HUES48 (cell line): ENCODE measurements at regions not wholly inside any gene's neighbourhood (a gene's known extent, or its start where the extent isn't known, plus 50 kb on each side); places are given as distances from the start of the nearest gene placed in this dataset.

Source experiments
- H3K27ac ChIP-seq: one replicate; pipeline ENCODE4 v1.7.0; 2013; ENCODE audit warnings: low read depth, low read length, inconsistent platforms
- H3K27me3 ChIP-seq: 2 replicates; pipeline ENCODE4 v1.6.1; 2013; ENCODE audit warnings: mild to moderate bottlenecking, low read length; ENCODE audit not compliant: control insufficient read depth, insufficient read depth
- H3K36me3 ChIP-seq: 2 replicates; pipeline ENCODE4 v1.6.1; 2013; ENCODE audit warnings: low read length; ENCODE audit not compliant: control insufficient read depth, insufficient read depth
- H3K4me1 ChIP-seq: 2 replicates; pipeline ENCODE4 v1.6.1; 2013; ENCODE audit warnings: mild to moderate bottlenecking, low read length; ENCODE audit not compliant: control insufficient read depth, insufficient read depth
- H3K4me3 ChIP-seq: 2 replicates; pipeline ENCODE4 v1.5.1; 2013; ENCODE audit warnings: mild to moderate bottlenecking, low read depth, low read length
- H3K9ac ChIP-seq: 2 replicates; pipeline ENCODE4 v1.6.1; 2013; ENCODE audit warnings: mild to moderate bottlenecking, low read depth, low read length, moderate library complexity
- H3K9me3 ChIP-seq: 2 replicates; pipeline ENCODE4 v1.6.1; 2013; ENCODE audit warnings: low read length; ENCODE audit not compliant: control insufficient read depth, insufficient read depth

GRCh38 chr7:124276005-124276622 is 243.2 kb upstream of the TMEM229A start:
- no peak overlapping the region for H3K4me3 ChIP-seq
- H3K27ac ChIP-seq: peak overlapping the region; percentile 44
- no peaks in the 10 kb centered on the region for H3K36me3 ChIP-seq
- no peak overlapping the region for H3K9ac ChIP-seq
- peaks cover 8% of the 10 kb centered on the region for H3K4me1 ChIP-seq
- H3K9me3 ChIP-seq: no peaks in the 10 kb centered on the region
- no peaks in the 10 kb centered on the region for H3K27me3 ChIP-seq

DNA sequence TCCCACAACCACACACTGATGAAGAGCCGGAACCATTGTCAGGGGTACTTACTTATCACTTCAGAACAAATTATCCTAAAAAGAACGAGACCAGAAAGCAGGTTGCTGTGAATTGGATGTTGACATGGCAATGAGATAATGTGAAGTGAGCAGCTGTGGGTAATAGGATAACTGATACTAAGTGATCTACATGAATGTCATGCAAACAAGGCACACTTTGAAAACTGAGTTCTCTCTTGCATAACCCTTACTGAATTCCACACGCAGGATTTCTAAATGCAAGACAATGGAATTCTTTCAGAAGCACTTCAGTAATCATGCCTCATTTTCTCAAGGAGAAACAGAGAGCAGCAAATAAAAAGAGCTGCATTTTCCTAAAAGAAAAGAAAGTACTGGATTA is 242.5 kb upstream of the TMEM229A start:
- H3K36me3 ChIP-seq: no peaks in the 10 kb centered on the region
- peak overlapping the region; percentile 44 for H3K27ac ChIP-seq
- H3K9me3 ChIP-seq: no peaks in the 10 kb centered on the region
- no peak overlapping the region for H3K9ac ChIP-seq
- no peaks in the 10 kb centered on the region for H3K27me3 ChIP-seq
- H3K4me3 ChIP-seq: no peak overlapping the region
- H3K4me1 ChIP-seq: peaks cover 8% of the 10 kb centered on the region

DNA sequence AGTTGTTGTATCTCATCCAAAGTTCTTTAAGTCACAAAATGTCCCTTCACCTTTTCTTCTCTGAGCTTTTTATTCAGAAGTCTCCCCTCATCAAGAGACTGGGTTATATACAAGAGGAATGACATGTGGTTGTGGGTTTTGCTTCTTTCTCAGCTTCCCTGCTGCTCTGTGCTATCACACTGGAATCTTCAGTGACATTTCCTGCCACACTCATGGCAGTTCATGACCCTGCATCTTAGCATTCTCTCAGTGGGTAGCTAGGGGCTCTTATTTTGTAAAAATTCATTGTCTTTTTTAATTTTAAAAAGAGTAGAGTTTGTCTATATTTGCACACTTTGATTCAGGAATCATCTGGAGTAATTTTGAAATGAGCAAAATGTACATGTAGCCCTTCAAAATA is 236.9 kb upstream of the TMEM229A start:
- Histone ChIP-seq H3K27ac (no peak overlapping the region), H3K4me1 (peaks cover 4% of the 10 kb centered on the region), H3K9ac (no peak overlapping the region), H3K27me3 (no peaks in the 10 kb centered on the region), H3K9me3 (no peaks in the 10 kb centered on the region), H3K36me3 (no peaks in the 10 kb centered on the region), H3K4me3 (no peak overlapping the region)

DNA sequence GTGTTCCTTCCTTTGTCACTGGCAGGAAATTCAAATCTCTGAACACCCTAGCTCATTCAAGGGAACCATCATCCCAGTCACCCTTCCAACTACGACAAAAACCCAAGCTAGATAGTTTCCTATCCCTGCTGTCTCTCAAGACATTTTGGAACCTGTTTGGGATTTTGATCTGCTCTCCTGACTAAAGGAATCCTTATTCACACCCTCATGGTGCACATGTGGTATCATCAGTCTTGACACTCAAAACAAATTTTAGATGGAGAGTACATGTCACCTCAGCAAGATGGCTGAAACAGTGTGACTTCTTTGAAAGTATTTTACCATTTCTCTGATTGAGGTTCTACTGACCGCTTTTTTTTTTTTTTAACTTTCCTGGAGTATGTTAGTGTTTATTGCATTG is 234.3 kb upstream of the TMEM229A start:
- H3K27me3 ChIP-seq: no peaks in the 10 kb centered on the region; the same call in 1 of the 2 replicates
- no peak overlapping the region for H3K4me3 ChIP-seq
- no peaks in the 10 kb centered on the region for H3K36me3 ChIP-seq
- H3K4me1 ChIP-seq: peaks cover 30% of the 10 kb centered on the region
- H3K9ac ChIP-seq: no peak overlapping the region
- no peaks in the 10 kb centered on the region for H3K9me3 ChIP-seq
- no peak overlapping the region for H3K27ac ChIP-seq

DNA sequence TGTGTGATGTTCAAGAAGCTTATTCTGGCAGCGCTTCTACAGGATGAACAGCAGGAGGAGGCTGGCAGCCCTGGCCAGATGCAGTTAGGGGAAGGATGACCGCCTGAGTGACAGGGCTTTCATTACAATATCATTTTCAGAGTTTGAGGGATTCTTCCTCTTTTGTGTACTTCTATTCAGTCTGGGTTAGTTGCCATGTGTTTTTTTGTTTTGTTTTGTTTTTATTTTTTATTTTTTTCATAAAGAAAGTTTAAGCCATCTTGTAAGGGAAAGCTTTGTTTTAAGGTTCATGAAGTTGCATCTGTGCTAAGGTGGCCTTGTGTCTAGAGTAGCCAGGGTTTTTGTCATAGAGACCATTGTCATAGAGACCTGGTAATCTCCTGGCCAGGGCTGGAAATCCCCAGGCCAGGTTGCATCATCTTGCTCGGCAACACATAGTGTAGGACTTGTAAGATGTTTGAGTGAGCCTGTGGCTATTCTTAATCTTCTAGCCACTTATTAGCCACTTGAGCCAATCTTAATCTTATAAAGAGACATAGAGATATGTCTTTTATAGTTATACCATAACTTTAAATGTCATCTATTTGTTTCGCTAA is 230.5 kb upstream of the TMEM229A start:
- Histone ChIP-seq H3K9me3 (no peaks in the 10 kb centered on the region), H3K27me3 (no peaks in the 10 kb centered on the region; the same call in 1 of the 2 replicates), H3K4me1 (peaks cover 44% of the 10 kb centered on the region), H3K36me3 (no peaks in the 10 kb centered on the region), H3K4me3 (no peak overlapping the region), H3K9ac (no peak overlapping the region), H3K27ac (peak overlapping the region; percentile 30)

DNA sequence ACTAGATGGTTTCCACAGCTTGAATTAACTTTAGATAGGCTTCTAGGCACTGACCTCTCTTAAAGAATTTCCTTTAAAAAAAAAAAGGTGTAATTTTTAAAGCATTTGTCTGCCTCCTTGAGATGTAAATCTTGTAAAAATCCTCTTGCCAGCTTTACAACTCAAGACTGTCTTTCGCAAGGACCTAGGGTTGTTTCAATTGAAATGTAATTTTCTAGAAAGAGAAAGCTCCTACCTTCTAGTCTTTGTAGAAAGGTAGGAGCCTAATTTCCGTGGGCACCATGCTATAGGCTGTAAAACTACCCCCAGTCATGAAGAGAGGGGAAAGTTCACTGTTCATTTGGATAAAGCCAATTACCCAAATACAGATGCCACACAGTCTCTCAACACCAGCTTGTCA is 228.8 kb upstream of the TMEM229A start:
- Histone ChIP-seq H3K4me3 (no peak overlapping the region), H3K4me1 (peaks cover 44% of the 10 kb centered on the region), H3K27me3 (no peaks in the 10 kb centered on the region; the same call in 1 of the 2 replicates), H3K36me3 (no peaks in the 10 kb centered on the region), H3K27ac (peak overlapping the region; percentile 44), H3K9me3 (no peaks in the 10 kb centered on the region), H3K9ac (no peak overlapping the region)

- H3K9ac ChIP-seq: no peak overlapping the region
- no peaks in the 10 kb centered on the region for H3K9me3 ChIP-seq
- no peaks in the 10 kb centered on the region for H3K36me3 ChIP-seq
- no peaks in the 10 kb centered on the region; the same call in 1 of the 2 replicates for H3K27me3 ChIP-seq
- no peak overlapping the region for H3K4me3 ChIP-seq
- H3K27ac ChIP-seq: no peak overlapping the region
- H3K4me1 ChIP-seq: peaks cover 20% of the 10 kb centered on the region
These were observed 224.9 kb upstream of the TMEM229A start for GRCh38 chr7:124257638-124258308.

DNA sequence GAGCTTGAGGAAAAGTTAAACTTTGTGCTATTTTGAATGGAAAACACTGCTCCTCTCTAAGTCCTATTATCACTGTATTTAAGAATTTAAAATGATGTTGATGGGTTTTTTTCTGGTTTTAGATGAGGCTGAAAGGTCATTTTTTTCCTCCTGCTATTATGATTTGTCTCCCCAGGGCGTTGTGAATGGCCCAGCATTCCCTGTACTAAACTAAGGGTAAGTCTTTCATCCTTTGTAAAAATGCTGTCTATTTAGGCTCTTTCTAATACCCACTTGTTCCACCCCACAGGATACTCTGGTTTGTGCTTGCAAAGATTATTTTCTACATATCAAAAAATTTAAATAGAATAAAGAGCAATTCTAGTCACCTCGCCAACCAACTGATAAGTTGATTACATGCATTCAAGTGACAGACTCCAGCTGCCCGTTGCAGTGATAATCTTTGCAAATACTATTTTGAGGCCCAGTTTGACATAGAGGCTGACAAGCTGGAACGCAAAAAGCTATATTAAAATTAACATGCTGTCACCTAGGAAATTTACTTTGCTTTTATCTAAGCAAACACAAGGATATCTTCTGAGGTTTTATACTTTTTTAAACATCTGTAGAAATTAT is 222.3 kb upstream of the TMEM229A start:
- no peak overlapping the region for H3K27ac ChIP-seq
- no peak overlapping the region for H3K4me3 ChIP-seq
- no peaks in the 10 kb centered on the region for H3K4me1 ChIP-seq
- H3K9me3 ChIP-seq: no peaks in the 10 kb centered on the region
- H3K36me3 ChIP-seq: no peaks in the 10 kb centered on the region
- H3K9ac ChIP-seq: no peak overlapping the region
- no peaks in the 10 kb centered on the region for H3K27me3 ChIP-seq

- H3K27ac ChIP-seq: no peak overlapping the region
- H3K9me3 ChIP-seq: no peaks in the 10 kb centered on the region
- H3K4me1 ChIP-seq: no peaks in the 10 kb centered on the region
- no peaks in the 10 kb centered on the region for H3K27me3 ChIP-seq
- no peak overlapping the region for H3K9ac ChIP-seq
- H3K36me3 ChIP-seq: no peaks in the 10 kb centered on the region
- H3K4me3 ChIP-seq: no peak overlapping the region
These were observed 221.5 kb upstream of the TMEM229A start for GRCh38 chr7:124254396-124254795.

DNA sequence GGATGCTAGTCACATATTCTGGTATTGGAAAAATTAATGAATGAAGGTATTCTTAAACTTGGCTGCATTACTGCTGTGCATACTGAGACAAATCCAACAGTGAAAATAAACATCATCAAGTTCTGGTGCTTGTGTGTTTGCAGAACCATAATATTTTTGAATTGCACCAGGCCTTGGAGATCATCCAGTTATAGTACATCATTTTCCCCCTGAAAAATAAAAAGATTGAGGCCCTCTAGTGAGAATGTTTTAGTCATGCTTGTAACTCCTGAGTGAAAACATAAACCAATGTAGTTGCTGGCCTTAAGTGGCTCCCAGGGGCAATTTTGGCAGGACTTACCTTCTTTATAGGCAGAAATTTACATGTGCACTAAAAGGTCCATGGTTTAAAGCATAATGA is 218.8 kb upstream of the TMEM229A start:
- H3K4me3 ChIP-seq: no peak overlapping the region
- no peaks in the 10 kb centered on the region for H3K27me3 ChIP-seq
- no peak overlapping the region for H3K9ac ChIP-seq
- H3K9me3 ChIP-seq: no peaks in the 10 kb centered on the region
- no peak overlapping the region for H3K27ac ChIP-seq
- no peaks in the 10 kb centered on the region for H3K4me1 ChIP-seq
- H3K36me3 ChIP-seq: no peaks in the 10 kb centered on the region
